Adipocyte (in vitro differentiated cells): ENCODE measurements at regions not wholly inside any gene's neighbourhood (a gene's known extent, or its start where the extent isn't known, plus 50 kb on each side); places are given as distances from the start of the nearest gene placed in this dataset.
"Not testable (repeated sequence)": the region's sequence is repeated elsewhere in the genome, so short reads cannot be mapped to it uniquely, and the experiment has no call there.

ENCODE experiments used
- DNase-seq: peaks from one replicate; pipeline ENCODE4 v3.0.0-alpha.2; 2015; ENCODE audit warnings: low read depth
- H3K27me3 ChIP-seq: replicated peaks from 2 replicates; pipeline ENCODE4 v1.7.0; 2013; ENCODE audit warnings: mild to moderate bottlenecking, low read length, moderate library complexity; ENCODE audit not compliant: control insufficient read depth, insufficient read depth
- H3K36me3 ChIP-seq: 2 replicates; pipeline ENCODE4 v1.7.0; 2013; ENCODE audit warnings: low read length, mild to moderate bottlenecking, moderate library complexity; ENCODE audit not compliant: control insufficient read depth, insufficient read depth, severe bottlenecking
- H3K4me1 ChIP-seq: 2 replicates; pipeline ENCODE4 v1.7.0; 2013; ENCODE audit warnings: mild to moderate bottlenecking, low read length, moderate library complexity; ENCODE audit not compliant: control insufficient read depth, insufficient read depth
- H3K4me3 ChIP-seq: 2 replicates; pipeline ENCODE4 v1.7.0; 2013; ENCODE audit warnings: mild to moderate bottlenecking, low read length, moderate library complexity
- H3K9ac ChIP-seq: 2 replicates; pipeline ENCODE4 v1.7.0; 2013; ENCODE audit warnings: mild to moderate bottlenecking, low read length, moderate library complexity
- H3K9me3 ChIP-seq: 2 replicates; pipeline ENCODE4 v1.7.0; 2013; ENCODE audit warnings: mild to moderate bottlenecking, low read length, moderate library complexity; ENCODE audit not compliant: control insufficient read depth

DNA sequence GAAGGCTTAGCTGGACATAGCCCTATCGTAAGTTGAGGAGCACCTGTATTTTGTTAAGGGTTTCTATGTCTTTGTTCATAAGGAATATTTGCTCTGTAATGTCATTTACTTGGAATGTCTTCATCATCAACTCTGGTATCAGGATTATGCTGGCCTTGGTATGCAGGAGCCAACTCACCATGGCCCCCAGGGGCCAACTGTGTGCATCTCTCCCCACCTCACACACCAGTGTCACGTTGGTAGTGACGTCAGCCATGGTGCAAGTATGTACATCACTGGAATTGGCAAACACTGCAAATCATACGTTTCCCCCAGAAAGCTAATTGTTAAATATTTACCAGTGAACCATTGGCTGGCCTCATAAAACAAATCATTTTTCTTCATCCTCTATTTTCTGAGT, 70.8 kb downstream of the YTHDF1 start:
- Histone ChIP-seq H3K27me3 (peaks cover 11% of the 10 kb centered on the region), H3K9ac (no peak overlapping the region), H3K4me1 (no peaks in the 10 kb centered on the region), H3K4me3 (no peak overlapping the region), H3K36me3 (no peaks in the 10 kb centered on the region), H3K9me3 (peaks cover 35% of the 10 kb centered on the region)
- no peak for DNase-seq

GRCh38 chr20:63142933-63143332, 73.0 kb downstream of the YTHDF1 start:
- H3K4me3 ChIP-seq = no peak overlapping the region
- no peaks in the 10 kb centered on the region for H3K36me3 ChIP-seq
- H3K9ac ChIP-seq = no peak overlapping the region
- H3K9me3 ChIP-seq = peaks cover 28% of the 10 kb centered on the region
- no peaks in the 10 kb centered on the region for H3K4me1 ChIP-seq
- peaks cover 24% of the 10 kb centered on the region for H3K27me3 ChIP-seq
- DNase-seq = no peak

GRCh38 chr20:63141531-63141930, 74.4 kb downstream of the YTHDF1 start:
- Histone ChIP-seq H3K9me3 (peaks cover 17% of the 10 kb centered on the region), H3K4me1 (no peaks in the 10 kb centered on the region), H3K4me3 (no peak overlapping the region), H3K27me3 (peaks cover 30% of the 10 kb centered on the region), H3K9ac (no peak overlapping the region), H3K36me3 (no peaks in the 10 kb centered on the region)
- DNase-seq = no peak

GRCh38 chr20:63140514-63141433, 75.2 kb downstream of the YTHDF1 start:
- H3K27me3 ChIP-seq = peaks cover 30% of the 10 kb centered on the region

DNA sequence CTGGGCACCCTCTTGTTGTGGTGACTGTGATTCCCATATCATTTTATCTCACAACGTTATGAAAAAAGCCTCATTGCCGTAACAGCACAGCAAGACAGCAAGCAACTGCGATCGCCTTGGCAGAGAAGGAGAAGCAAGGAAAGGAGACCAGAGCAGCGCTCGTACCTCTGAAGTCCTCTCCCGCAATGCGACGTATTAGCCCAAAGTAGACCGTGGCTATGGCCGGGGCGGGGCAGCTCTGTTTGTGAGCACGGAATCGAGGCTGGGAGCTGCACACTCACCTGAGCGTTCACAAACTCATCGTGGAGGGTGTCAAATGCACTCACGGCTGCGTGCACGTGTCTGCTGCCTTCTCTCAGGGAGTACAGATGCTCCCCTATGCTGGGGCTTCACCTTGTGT, 76.1 kb downstream of the YTHDF1 start:
- H3K27me3 ChIP-seq = peaks cover 30% of the 10 kb centered on the region
- no peaks in the 10 kb centered on the region for H3K4me1 ChIP-seq
- no peak for DNase-seq
- no peak overlapping the region for H3K4me3 ChIP-seq
- no peak overlapping the region for H3K9ac ChIP-seq
- H3K36me3 ChIP-seq = no peaks in the 10 kb centered on the region
- H3K9me3 ChIP-seq = peaks cover 13% of the 10 kb centered on the region

More at GRCh38 chr20:63140514-63141433, 75.2 kb downstream of the YTHDF1 start:
- Histone ChIP-seq H3K36me3 (no peaks in the 10 kb centered on the region), H3K9me3 (peaks cover 13% of the 10 kb centered on the region), H3K4me3 (no peak overlapping the region), H3K9ac (no peak overlapping the region), H3K4me1 (no peaks in the 10 kb centered on the region)
- no peak for DNase-seq

DNA sequence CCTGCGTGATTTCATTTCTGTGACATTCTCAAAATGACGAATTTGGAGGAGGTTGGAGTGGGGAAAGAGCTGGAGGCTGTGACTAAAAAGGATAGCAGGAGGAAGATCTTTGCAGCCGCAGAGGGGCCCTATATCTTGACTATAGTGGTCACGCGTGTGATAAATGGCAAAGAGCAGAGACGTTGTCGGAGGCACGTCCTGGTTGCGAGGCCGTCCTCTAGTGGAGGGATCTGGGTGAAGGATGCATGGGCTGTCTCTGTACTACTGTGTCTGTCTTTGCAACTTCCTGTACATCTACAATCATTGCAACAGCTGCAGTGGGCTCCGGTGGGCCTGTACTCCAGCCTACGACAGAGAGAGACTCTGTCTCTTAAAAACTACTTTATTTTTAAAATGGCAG, 76.6 kb downstream of the YTHDF1 start:
- Histone ChIP-seq H3K4me1 (no peaks in the 10 kb centered on the region), H3K9ac (no peak overlapping the region), H3K4me3 (no peak overlapping the region), H3K36me3 (no peaks in the 10 kb centered on the region), H3K9me3 (peaks cover 13% of the 10 kb centered on the region), H3K27me3 (peaks cover 30% of the 10 kb centered on the region)
- DNase-seq = no peak

- peaks cover 30% of the 10 kb centered on the region for H3K27me3 ChIP-seq
- no peak overlapping the region for H3K9ac ChIP-seq
- no peak for DNase-seq
Observed at GRCh38 chr20:63138855-63139341, 77.0 kb downstream of the YTHDF1 start.

DNA sequence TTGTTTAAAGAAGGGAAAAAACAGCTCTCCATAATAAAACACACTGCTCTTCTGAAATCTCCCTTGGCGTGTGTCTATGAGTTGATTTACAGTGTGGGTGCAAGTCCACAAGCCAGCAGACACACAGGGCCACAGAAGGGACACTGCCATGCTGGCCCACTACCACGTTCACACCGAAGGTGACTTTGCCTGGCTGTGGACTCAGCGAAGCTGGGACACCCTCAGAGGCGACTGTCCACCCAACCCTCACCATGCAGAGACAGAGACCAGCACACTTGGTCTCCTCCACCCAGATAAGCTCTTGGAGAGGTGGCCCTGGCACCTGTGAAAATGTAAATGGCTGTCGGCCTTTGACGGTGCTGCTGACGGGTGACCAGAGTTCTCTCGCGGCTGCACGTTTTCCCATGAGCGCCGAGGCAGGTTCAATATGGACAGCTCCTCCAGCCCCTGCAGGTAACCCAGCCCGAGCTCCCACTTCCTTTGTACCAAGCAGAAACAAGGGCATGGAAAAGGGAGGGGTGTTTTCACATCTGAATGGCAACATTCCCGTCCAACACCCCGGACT, 78.0 kb downstream of the YTHDF1 start:
- H3K4me1 ChIP-seq = no peaks in the 10 kb centered on the region
- no peak overlapping the region for H3K9ac ChIP-seq
- no peak for DNase-seq
- H3K27me3 ChIP-seq = peaks cover 36% of the 10 kb centered on the region
- H3K9me3 ChIP-seq = peaks cover 9% of the 10 kb centered on the region
- no peaks in the 10 kb centered on the region for H3K36me3 ChIP-seq
- H3K4me3 ChIP-seq = no peak overlapping the region

More at GRCh38 chr20:63138855-63139341, 77.0 kb downstream of the YTHDF1 start:
- Histone ChIP-seq H3K4me3 (no peak overlapping the region), H3K4me1 (no peaks in the 10 kb centered on the region), H3K9me3 (peaks cover 13% of the 10 kb centered on the region), H3K36me3 (no peaks in the 10 kb centered on the region)

GRCh38 chr20:63136296-63136695, 79.6 kb downstream of the YTHDF1 start:
- Histone ChIP-seq H3K4me1 (no peaks in the 10 kb centered on the region), H3K4me3 (no peak overlapping the region), H3K36me3 (no peaks in the 10 kb centered on the region), H3K9ac (no peak overlapping the region), H3K27me3 (peaks cover 44% of the 10 kb centered on the region), H3K9me3 (peaks cover 3% of the 10 kb centered on the region)
- no peak for DNase-seq

DNA sequence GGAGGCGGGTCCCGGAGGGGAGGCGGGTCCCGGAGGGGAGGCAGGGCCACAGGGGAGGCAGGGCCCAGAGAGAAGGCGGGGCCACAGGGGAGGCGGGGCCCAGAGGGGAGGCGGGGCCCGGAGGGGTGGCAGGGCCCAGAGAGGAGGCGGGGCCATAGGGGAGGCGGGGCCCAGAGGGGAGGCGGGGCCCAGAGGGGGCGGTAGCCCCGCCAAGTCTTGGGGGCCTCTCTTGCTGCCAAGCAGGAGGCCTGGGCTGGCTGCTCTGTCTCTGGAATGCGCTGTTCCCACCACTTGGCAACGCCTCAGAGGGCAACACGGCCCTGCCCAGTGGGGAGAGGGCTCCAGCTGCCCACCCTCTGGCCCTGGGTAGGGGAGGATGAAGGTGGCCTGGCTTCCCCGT, 80.5 kb downstream of the YTHDF1 start:
- Histone ChIP-seq H3K4me3 (no peak overlapping the region), H3K9ac (no peak overlapping the region), H3K27me3 (peaks cover 53% of the 10 kb centered on the region), H3K4me1 (no peaks in the 10 kb centered on the region), H3K9me3 (peaks cover 3% of the 10 kb centered on the region), H3K36me3 (no peaks in the 10 kb centered on the region)
- DNase-seq = no peak

DNA sequence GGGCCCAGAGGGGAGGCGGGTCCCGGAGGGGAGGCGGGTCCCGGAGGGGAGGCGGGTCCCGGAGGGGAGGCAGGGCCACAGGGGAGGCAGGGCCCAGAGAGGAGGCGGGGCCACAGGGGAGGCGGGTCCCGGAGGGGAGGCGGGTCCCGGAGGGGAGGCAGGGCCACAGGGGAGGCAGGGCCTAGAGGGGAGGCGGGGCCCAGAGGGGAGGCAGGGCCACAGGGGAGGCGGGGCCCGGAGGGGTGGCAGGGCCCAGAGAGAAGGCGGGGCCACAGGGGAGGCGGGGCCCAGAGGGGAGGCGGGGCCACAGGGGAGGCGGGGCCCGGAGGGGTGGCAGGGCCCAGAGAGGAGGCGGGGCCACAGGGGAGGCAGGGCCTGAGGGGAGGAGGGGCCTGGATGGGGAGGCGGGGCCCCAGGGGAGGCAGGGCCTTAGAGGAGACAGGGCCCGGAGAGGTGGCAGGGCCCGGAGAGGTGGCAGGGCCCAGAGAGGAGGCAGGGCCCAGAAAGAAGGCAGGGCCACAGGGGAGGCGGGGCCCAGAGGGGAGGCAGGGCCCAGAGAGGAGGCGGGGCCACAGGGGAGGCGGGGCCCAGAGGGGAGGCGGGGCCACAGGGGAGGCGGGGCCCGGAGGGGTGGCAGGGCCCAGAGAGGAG, 81.1 kb downstream of the YTHDF1 start:
- not testable (repeated sequence) for H3K9ac ChIP-seq, H3K4me1 ChIP-seq, H3K4me3 ChIP-seq, H3K9me3 ChIP-seq, H3K36me3 ChIP-seq, DNase-seq
- H3K27me3 ChIP-seq = peaks cover 53% of the 10 kb centered on the region
